ENCODE measurements at regions not wholly inside any gene's neighbourhood (a gene's known extent, or its start where the extent isn't known, plus 50 kb on each side); places are given as distances from the start of the nearest gene placed in this dataset.
A peak's percentile ranks its signal among the peaks of the same experiment; 100 is the strongest.

DNA sequence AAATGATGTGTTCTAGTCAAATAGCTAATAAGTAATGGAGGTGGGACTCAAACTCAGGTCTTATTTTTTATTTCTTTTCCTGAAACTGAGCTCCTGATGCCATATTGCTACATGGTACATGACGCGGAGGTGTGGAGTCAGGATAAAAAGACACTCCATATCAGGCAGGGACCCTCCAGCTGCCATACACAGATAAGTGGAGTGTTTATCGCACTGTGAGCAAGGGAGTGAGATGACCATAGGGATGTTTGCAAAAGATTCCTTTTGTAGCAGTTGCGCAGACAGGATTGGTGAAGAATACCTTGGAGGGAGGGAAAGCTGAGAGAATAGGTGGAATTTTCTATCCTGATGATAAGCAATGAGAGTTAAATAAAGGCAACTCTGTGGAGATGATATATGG lies 657.2 kb downstream of the RNF144A start (continued):
- TF ChIP-seq, protein P1, sequence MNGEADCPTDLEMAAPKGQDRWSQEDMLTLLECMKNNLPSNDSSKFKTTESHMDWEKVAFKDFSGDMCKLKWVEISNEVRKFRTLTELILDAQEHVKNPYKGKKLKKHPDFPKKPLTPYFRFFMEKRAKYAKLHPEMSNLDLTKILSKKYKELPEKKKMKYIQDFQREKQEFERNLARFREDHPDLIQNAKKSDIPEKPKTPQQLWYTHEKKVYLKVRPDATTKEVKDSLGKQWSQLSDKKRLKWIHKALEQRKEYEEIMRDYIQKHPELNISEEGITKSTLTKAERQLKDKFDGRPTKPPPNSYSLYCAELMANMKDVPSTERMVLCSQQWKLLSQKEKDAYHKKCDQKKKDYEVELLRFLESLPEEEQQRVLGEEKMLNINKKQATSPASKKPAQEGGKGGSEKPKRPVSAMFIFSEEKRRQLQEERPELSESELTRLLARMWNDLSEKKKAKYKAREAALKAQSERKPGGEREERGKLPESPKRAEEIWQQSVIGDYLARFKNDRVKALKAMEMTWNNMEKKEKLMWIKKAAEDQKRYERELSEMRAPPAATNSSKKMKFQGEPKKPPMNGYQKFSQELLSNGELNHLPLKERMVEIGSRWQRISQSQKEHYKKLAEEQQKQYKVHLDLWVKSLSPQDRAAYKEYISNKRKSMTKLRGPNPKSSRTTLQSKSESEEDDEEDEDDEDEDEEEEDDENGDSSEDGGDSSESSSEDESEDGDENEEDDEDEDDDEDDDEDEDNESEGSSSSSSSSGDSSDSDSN (IDR thresholded peaks at IDR 0.05; ENCODE audit: borderline replicate concordance in 1 of 2, low read depth in 2 of 2, low read length in 2 of 2), result no peak
- 0 out of 4 replicates have a peak, but pooled peaks of 1 of the 2 experiments have one; percentile 28 for TF ChIP-seq TRIM24 (IDR thresholded peaks at IDR 0.05)
- TF ChIP-seq TCF3 (CRISPR knock-in tag; IDR thresholded peaks at IDR 0.05), result peak; percentile 50
- TF ChIP-seq SMARCA5 (IDR thresholded peaks at IDR 0.05), result no peak
- no peak for TF ChIP-seq FOXP1 (CRISPR knock-in tag; IDR thresholded peaks at IDR 0.05)
- TF ChIP-seq ZNF165 (CRISPR knock-in tag; IDR thresholded peaks at IDR 0.05; ENCODE audit: borderline replicate concordance), result no peak
- TF ChIP-seq, protein P2, sequence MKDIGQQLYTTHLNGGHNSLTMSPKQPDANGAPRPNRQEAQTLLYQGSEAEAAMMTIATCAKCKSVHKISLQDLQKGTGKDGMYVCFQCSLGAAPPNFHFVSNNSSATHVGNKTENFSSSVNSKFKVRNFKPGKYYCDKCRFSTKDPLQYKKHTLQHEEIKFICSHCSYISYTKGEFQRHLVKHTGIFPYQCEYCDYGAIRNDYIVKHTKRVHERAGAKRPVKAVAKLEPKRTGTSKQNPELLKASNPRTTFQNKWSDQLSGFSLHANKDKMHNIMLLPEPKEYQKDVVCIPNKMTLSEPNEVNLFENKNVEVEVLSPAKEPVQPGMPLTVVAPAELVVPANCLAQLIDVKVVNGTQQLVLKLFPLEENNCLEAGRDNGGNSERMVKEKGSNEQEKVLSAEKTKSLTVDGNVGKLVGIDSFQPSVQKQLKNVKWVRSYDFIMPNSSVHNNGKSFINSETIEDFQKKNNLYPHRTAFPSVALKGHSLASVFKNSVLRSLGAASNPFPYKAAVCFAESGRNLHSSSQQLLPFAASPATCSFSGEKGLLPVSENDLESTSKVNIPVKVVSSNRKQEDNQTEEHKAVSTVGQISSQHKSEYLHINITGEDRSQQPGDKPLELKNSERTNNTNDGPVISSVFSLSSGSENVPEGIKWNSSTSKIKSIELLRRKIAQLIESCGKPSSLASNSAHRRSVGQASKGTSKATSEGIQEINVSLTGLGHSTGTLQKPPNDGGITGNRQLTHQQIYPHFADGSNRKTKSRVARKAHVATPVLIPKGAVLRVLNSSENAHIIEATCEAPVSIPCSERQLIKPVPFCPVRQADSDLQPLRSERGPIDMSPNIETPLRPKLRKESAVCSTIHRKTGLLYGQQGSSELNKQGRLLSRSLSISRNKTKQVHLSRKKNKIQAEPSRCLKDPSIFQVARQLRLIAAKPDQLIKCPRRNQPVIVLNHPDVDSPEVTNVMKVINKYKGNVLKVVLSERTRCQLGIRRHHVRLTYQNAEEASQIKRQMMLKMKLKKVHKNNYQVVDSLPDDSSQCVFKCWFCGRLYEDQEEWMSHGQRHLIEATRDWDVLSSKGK (CRISPR knock-in tag; IDR thresholded peaks at IDR 0.05), result no peak
- no peak for TF ChIP-seq SIX5 (IDR thresholded peaks at IDR 0.05; ENCODE audit: borderline replicate concordance in 1 of 2, insufficient read depth in 1 of 2, low read depth in 1 of 2, low read length in 2 of 2)
- peak; percentile 78 for TF ChIP-seq TAL1 (IDR thresholded peaks at IDR 0.05)
- TF ChIP-seq, protein P3, sequence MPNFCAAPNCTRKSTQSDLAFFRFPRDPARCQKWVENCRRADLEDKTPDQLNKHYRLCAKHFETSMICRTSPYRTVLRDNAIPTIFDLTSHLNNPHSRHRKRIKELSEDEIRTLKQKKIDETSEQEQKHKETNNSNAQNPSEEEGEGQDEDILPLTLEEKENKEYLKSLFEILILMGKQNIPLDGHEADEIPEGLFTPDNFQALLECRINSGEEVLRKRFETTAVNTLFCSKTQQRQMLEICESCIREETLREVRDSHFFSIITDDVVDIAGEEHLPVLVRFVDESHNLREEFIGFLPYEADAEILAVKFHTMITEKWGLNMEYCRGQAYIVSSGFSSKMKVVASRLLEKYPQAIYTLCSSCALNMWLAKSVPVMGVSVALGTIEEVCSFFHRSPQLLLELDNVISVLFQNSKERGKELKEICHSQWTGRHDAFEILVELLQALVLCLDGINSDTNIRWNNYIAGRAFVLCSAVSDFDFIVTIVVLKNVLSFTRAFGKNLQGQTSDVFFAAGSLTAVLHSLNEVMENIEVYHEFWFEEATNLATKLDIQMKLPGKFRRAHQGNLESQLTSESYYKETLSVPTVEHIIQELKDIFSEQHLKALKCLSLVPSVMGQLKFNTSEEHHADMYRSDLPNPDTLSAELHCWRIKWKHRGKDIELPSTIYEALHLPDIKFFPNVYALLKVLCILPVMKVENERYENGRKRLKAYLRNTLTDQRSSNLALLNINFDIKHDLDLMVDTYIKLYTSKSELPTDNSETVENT (CRISPR knock-in tag; IDR thresholded peaks at IDR 0.05), result no peak
- no peak for TF ChIP-seq ETS2 (tag; IDR thresholded peaks at IDR 0.05; ENCODE audit: borderline replicate concordance, poor library complexity, severe bottlenecking)
- no peak for TF ChIP-seq XRCC4 (IDR thresholded peaks at IDR 0.05; ENCODE audit: extremely low read depth, insufficient read depth, insufficient read length)
- TF ChIP-seq ZFPM2 (CRISPR knock-in tag; IDR thresholded peaks at IDR 0.05), result no peak
- no peak for TF ChIP-seq GATA2 (CRISPR knock-in tag; IDR thresholded peaks at IDR 0.05)
- TF ChIP-seq ZNF780A (CRISPR knock-in tag; IDR thresholded peaks at IDR 0.05), result no peak
- TF ChIP-seq BRD4 (IDR thresholded peaks at IDR 0.05), result no peak
- TF ChIP-seq ZFP30 (CRISPR knock-in tag; IDR thresholded peaks at IDR 0.05; ENCODE audit: borderline replicate concordance), result no peak
- TF ChIP-seq, protein P4, sequence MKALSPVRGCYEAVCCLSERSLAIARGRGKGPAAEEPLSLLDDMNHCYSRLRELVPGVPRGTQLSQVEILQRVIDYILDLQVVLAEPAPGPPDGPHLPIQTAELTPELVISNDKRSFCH (CRISPR knock-in tag; IDR thresholded peaks at IDR 0.05), result no peak
- TF ChIP-seq, protein P4 (tag; IDR thresholded peaks at IDR 0.05), result no peak
- no peak for TF ChIP-seq SP2 (IDR thresholded peaks at IDR 0.05; ENCODE audit: extremely low read depth, low read depth, low read length, poor library complexity, severe bottlenecking)
- TF ChIP-seq L3MBTL2 (IDR thresholded peaks at IDR 0.05), result no peak
- TF ChIP-seq PTBP1 (IDR thresholded peaks at IDR 0.05; ENCODE audit: low read depth, low read length), result no peak

Data from K562 (cell line).